ENCODE measurements at regions not wholly inside any gene's neighbourhood (a gene's known extent, or its start where the extent isn't known, plus 50 kb on each side); places are given as distances from the start of the nearest gene placed in this dataset.

- TF ChIP-seq CTCF (IDR thresholded peaks at IDR 0.05), result no peak
- no peak for TF ChIP-seq POLR2A (IDR thresholded peaks at IDR 0.05)
These were observed 861.9 kb downstream of the NTRK3 start for GRCh38 chr15:87394676-87395075.

Data from body of pancreas (tissue), 4 donors.